HPDE6-E6E7 (cell line): ENCODE measurements at regions not wholly inside any gene's neighbourhood (a gene's known extent, or its start where the extent isn't known, plus 50 kb on each side); places are given as distances from the start of the nearest gene placed in this dataset.
A peak's percentile ranks its signal among the peaks of the same experiment; 100 is the strongest.

Source experiments
- DNase-seq: peaks from one replicate; pipeline ENCODE4 v3.0.0; 2011; ENCODE audit warnings: missing footprints; ENCODE audit errors: extremely low spot score

- no peak for DNase-seq
These were observed 190.1 kb downstream of the HAUS1 start for GRCh38 chr18:46294318-46294717.

GRCh38 chr18:46294751-46295150, 190.6 kb downstream of the HAUS1 start:
- DNase-seq: no peak

- no peak for DNase-seq
These were observed 191.2 kb downstream of the HAUS1 start for GRCh38 chr18:46295416-46295815.

- no peak for DNase-seq
These were observed 192.5 kb downstream of the HAUS1 start for GRCh38 chr18:46296656-46297055.

- no peak for DNase-seq
These were observed 192.9 kb downstream of the HAUS1 start for GRCh38 chr18:46297124-46297523.

GRCh38 chr18:46297621-46298020, 193.4 kb downstream of the HAUS1 start:
- DNase-seq: no peak

- no peak for DNase-seq
These were observed 194.3 kb downstream of the HAUS1 start for GRCh38 chr18:46298511-46298910.

GRCh38 chr18:46299465-46300008, 195.4 kb downstream of the HAUS1 start:
- DNase-seq: no peak

- DNase-seq: no peak
These were observed 196.9 kb downstream of the HAUS1 start for GRCh38 chr18:46301081-46301480.

- no peak for DNase-seq
These were observed 197.4 kb downstream of the HAUS1 start for GRCh38 chr18:46301571-46301970.

- no peak for DNase-seq
These were observed 198.6 kb downstream of the HAUS1 start for GRCh38 chr18:46302528-46303485.

- DNase-seq: no peak
These were observed 206.1 kb downstream of the HAUS1 start for GRCh38 chr18:46310258-46310657.

- DNase-seq: no peak
These were observed 206.6 kb downstream of the HAUS1 start for GRCh38 chr18:46310675-46311345.

GRCh38 chr18:46311491-46311890, 207.3 kb downstream of the HAUS1 start:
- no peak for DNase-seq

- DNase-seq: no peak
These were observed 208.0 kb downstream of the HAUS1 start for GRCh38 chr18:46312221-46312620.

GRCh38 chr18:46313521-46313920, 209.3 kb downstream of the HAUS1 start:
- DNase-seq: no peak

- DNase-seq: no peak
These were observed 209.8 kb downstream of the HAUS1 start for GRCh38 chr18:46314011-46314410.

- DNase-seq: no peak
These were observed 211.0 kb downstream of the HAUS1 start for GRCh38 chr18:46315161-46315560.

GRCh38 chr18:46318356-46318755, 214.2 kb downstream of the HAUS1 start:
- no peak for DNase-seq

- no peak for DNase-seq
These were observed 215.6 kb downstream of the HAUS1 start for GRCh38 chr18:46319783-46320182.

- DNase-seq: no peak
These were observed 216.1 kb downstream of the HAUS1 start for GRCh38 chr18:46320297-46320696.

GRCh38 chr18:46320928-46321711, 216.9 kb downstream of the HAUS1 start:
- DNase-seq: peak; percentile 36
